D721Med (cell line): ENCODE measurements at regions not wholly inside any gene's neighbourhood (a gene's known extent, or its start where the extent isn't known, plus 50 kb on each side); places are given as distances from the start of the nearest gene placed in this dataset.
"Not testable (repeated sequence)": the region's sequence is repeated elsewhere in the genome, so short reads cannot be mapped to it uniquely, and the experiment has no call there.

Source experiments
- DNase-seq: peaks from one replicate; pipeline ENCODE4 v3.0.0; 2011; ENCODE audit warnings: low spot score; ENCODE audit not compliant: insufficient read length
- FAIRE-seq: peaks from 2 replicates; lab custom pipeline; 2011; peaks lifted over from hg19 to GRCh38; lab: Jason Lieb, UNC
- CTCF ChIP-seq: IDR thresholded peaks from 2 replicates; pipeline ENCODE4 v1.5.1; 2012; ENCODE audit warnings: mild to moderate bottlenecking, control low read depth; ENCODE audit not compliant: insufficient read depth; ENCODE audit errors: missing control alignments

- no peak for TF ChIP-seq CTCF
- DNase-seq (no peak), FAIRE-seq (no peak)
Observed at GRCh38 chr12:131235871-131236271, 282.2 kb downstream of the ADGRD1 start.

GRCh38 chr12:131239384-131240094 is 285.8 kb downstream of the ADGRD1 start:
- TF ChIP-seq CTCF: no peak
- no peak for FAIRE-seq

DNA sequence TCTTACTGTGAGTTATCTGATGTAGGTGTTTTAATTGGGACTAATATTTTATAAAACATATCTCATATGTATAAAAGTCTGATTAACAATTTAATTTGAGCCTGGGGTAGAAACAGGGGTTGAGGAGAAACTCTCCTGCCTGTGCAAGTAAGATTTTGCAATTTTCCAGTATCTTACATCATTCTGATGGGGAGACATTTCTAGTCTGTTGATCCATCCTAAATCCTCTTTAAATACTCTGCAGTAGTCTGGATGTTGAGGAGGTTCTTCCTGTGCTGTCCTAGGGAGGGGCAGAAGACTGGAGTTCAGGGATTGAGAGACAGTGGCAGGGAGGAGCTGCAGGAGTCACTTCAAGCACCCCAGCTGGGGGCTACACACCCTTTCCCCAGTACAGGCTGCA is 287.8 kb downstream of the ADGRD1 start:
- no peak for FAIRE-seq
- DNase-seq: no peak
- TF ChIP-seq CTCF: no peak

More at GRCh38 chr12:131239384-131240094, 285.8 kb downstream of the ADGRD1 start:
- no peak for DNase-seq

DNA sequence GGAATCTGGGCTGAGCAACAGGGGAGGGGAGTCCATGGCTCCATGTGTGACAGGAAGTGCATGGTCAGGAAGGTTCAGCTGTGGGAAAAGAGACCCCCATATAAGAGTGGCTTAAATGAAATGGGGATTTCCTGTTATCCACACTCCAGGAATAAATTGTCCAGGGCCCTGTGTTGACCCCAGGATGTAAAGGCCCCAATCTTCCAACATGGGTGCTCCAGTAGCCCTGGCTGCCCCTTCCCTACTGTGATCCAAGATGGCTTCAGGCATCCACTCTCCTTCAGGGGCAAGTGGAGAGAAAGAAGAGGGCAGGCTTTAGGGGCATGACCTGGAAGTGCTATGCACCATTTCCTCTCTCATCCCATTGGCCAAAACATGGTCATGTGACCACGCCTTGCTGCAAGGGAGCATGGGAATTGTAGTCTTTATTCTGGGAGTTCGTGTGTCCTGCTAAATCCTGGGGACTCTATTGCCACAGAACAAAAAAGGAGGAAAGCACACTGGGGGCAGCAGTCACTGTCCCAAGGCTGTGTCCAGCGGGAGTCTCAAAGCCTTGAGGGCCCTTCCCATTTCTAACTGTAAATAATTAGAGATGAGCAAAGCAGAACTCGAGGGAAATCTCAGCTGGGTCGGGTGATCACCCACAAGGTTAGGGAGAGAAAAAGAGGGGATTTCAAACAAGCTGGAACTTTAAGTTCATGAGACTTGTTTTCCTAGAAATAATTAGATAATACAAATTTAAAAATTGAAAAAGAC is 289.2 kb downstream of the ADGRD1 start:
- no peak for FAIRE-seq
- DNase-seq: no peak
- no peak for TF ChIP-seq CTCF

- not testable (repeated sequence) for DNase-seq, FAIRE-seq
Observed at GRCh38 chr12:131244157-131244688, 290.5 kb downstream of the ADGRD1 start.

DNA sequence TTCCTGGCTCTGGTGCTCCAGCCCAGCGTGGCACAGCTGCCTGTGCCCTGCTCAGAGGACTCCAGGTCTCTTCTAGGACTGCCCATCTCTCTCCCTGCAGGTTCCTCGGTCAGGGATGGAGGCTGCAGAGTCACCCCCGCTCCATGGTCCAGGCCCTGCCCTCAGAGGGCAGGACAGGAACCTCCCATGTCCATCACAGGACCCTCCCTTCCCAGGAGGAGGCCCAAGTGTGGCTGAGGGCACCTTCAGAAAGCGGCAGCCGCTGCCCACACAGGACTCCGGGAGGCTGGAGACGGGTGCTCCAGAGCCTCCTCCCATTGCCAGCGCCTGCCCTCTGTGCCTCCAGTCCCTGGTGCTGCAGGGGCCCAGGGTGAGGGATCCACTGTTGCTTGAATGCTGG is 291.5 kb downstream of the ADGRD1 start:
- not testable (repeated sequence) for DNase-seq, FAIRE-seq

GRCh38 chr12:131245564-131246355 is 292.1 kb downstream of the ADGRD1 start:
- DNase-seq (no peak), FAIRE-seq (no peak)
- TF ChIP-seq CTCF: no peak

GRCh38 chr12:131247026-131247725 is 293.5 kb downstream of the ADGRD1 start:
- FAIRE-seq: not testable (repeated sequence)

GRCh38 chr12:131247875-131248274 is 294.2 kb downstream of the ADGRD1 start:
- not testable (repeated sequence) for DNase-seq, FAIRE-seq

More at GRCh38 chr12:131247026-131247725, 293.5 kb downstream of the ADGRD1 start:
- not testable (repeated sequence) for DNase-seq
